ENCODE measurements at regions not wholly inside any gene's neighbourhood (a gene's known extent, or its start where the extent isn't known, plus 50 kb on each side); places are given as distances from the start of the nearest gene placed in this dataset.

DNA sequence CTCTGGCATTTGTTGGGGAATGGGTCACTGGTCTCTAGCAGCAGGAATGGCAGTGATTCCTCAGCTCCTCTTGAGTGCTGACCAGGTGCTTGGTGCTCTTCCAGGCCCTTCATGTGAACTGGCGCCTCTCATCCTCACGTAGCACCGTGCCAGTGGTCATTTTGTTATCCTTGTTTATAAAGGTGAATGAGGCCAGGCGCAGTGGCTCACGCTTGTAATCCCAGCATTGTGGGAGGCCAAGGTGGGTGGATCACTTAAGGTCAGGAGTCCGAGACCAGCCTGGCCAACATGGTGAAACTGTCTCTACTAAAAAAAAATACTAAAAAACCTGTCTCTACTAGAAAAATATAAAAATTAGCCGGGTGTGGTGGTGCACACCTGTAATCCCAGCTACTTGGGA lies 301.3 kb downstream of the QKI start:
- H3K27ac ChIP-seq, result no peak overlapping the region
- TF ChIP-seq, protein P1, sequence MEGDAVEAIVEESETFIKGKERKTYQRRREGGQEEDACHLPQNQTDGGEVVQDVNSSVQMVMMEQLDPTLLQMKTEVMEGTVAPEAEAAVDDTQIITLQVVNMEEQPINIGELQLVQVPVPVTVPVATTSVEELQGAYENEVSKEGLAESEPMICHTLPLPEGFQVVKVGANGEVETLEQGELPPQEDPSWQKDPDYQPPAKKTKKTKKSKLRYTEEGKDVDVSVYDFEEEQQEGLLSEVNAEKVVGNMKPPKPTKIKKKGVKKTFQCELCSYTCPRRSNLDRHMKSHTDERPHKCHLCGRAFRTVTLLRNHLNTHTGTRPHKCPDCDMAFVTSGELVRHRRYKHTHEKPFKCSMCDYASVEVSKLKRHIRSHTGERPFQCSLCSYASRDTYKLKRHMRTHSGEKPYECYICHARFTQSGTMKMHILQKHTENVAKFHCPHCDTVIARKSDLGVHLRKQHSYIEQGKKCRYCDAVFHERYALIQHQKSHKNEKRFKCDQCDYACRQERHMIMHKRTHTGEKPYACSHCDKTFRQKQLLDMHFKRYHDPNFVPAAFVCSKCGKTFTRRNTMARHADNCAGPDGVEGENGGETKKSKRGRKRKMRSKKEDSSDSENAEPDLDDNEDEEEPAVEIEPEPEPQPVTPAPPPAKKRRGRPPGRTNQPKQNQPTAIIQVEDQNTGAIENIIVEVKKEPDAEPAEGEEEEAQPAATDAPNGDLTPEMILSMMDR (conservative IDR thresholded peaks at IDR 0.05), result no peak

- H3K27ac ChIP-seq, result no peak overlapping the region
- TF ChIP-seq, protein P1 (conservative IDR thresholded peaks at IDR 0.05), result no peak
These were observed 299.7 kb downstream of the QKI start for GRCh38 chr6:163714179-163714578.

- no peak overlapping the region for H3K27ac ChIP-seq
- TF ChIP-seq, protein P1 (conservative IDR thresholded peaks at IDR 0.05), result no peak
These were observed 298.5 kb downstream of the QKI start for GRCh38 chr6:163712981-163713380.

GRCh38 chr6:163712566-163712961 lies 298.0 kb downstream of the QKI start:
- no peak overlapping the region for H3K27ac ChIP-seq
- TF ChIP-seq, protein P1 (conservative IDR thresholded peaks at IDR 0.05), result no peak

DNA sequence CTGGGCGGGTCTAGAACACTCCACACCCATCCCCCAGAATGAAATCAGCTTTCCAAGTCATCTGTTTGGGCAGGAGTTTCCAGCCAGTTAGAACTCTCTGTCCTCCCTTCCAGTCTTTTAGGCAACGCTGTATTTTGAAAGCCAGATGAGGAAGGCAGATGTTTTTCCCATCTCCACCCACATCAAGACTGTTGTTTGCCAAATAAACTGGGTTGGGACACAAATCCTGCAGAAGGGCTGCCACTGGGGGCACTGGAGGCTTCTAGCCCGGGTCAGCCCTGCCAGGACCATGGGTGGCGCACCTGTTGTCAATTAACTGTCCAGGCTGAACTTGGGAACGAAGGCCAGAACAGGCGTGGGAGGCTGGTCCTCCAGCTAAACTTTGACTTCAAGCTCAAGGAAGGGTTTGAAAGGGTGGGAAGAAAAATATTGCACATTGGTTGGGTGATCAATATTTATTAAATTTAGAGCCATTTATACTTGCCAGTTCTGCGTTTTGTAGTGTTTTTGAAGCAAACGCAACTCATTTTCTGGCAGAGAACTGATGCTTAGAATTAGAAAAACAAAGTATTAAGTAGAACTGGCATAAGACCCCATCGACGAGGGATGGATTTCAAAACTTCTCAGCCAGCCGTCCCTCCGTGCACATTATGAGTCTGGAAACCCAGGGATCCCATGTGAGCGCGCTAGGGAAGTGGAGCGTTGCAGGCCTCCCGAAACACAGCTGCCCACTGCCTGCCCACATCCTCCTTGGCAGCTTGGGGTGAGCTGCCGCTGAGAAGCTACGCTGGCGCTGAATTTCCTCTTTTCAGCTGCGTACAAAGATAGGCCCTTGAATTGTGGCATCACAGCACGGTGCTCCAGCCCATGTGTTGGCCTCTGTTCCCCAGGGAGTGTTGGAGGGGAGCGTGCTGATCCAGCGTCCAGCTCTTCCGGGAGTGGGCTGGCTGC lies 297.4 kb downstream of the QKI start:
- no peak overlapping the region for H3K27ac ChIP-seq
- TF ChIP-seq, protein P1 (conservative IDR thresholded peaks at IDR 0.05), result no peak

DNA sequence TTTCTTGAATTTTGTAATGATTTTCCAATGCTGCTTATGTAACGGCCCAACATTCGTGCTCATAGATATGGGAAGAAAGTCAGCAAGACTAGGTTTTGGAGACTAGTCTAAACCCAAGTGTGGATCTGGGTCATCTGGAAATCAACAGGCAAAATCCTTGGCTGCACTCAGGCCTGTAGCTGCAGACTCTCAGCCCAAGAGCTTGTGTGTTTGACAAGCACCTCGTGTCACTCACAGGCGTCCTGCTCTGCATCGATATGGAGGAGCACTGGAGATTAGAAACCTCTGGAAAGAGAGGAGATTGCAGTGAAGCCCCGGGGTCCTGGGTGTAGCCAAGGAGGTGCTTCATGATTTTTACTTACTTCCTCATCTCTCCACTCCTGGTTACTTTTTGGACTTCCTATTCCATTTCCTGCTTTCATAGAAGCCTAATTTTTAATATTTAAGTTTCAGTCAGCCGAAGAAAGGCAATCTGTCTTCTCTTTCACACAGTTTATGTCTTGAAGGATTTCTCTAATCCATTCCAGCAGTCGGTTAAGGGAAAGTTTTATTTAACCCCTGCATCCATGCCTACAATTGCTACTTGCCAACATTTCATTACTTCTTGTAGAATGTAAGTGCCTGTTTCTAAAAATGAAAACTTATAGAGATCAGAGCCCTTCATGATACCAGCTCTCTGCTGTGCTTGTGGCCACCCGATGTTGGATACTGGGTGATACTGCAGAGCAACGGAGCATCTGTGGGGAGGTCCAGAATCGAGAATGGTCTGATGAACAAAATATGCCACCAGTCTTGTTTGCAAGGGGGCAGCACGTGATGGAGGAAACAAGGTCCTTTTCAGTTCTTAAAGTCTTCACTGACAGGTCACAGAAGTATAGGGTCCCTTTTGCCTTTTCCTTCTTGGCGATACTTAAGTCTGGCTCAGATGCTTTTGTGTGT lies 296.3 kb downstream of the QKI start:
- no peak overlapping the region for H3K27ac ChIP-seq

More for the DNA sequence above, 296.3 kb downstream of the QKI start:
- TF ChIP-seq, protein P1 (conservative IDR thresholded peaks at IDR 0.05), result no peak
